HG02642 (cell line): ENCODE measurements at regions not wholly inside any gene's neighbourhood (a gene's known extent, or its start where the extent isn't known, plus 50 kb on each side); places are given as distances from the start of the nearest gene placed in this dataset.

Source experiments
- ATAC-seq: cut with Tn5 transposase; IDR thresholded peaks from one replicate; pipeline ENCODE4 v1.9.1; 2021; ENCODE audit warnings: mild to moderate bottlenecking; ENCODE audit not compliant: unreplicated experiment, poor library complexity

GRCh38 chr4:130110189-130110588 is 1014.2 kb downstream of the C4orf33 start:
- no peak for ATAC-seq

GRCh38 chr4:130110770-130111169 is 1014.8 kb downstream of the C4orf33 start:
- no peak for ATAC-seq

- ATAC-seq = no peak
These were observed 1028.1 kb downstream of the C4orf33 start for GRCh38 chr4:130124066-130124465.

GRCh38 chr4:130125467-130125866 is 1029.5 kb downstream of the C4orf33 start:
- no peak for ATAC-seq

GRCh38 chr4:130127297-130127696 is 1031.3 kb downstream of the C4orf33 start:
- no peak for ATAC-seq

GRCh38 chr4:130131536-130131935 is 1035.6 kb downstream of the C4orf33 start:
- ATAC-seq = no peak

- no peak for ATAC-seq
These were observed 1045.7 kb downstream of the C4orf33 start for GRCh38 chr4:130141651-130142050.

- ATAC-seq = no peak
These were observed 1047.7 kb downstream of the C4orf33 start for GRCh38 chr4:130143656-130144055.

GRCh38 chr4:130146773-130147172 is 1050.8 kb downstream of the C4orf33 start:
- no peak for ATAC-seq

- ATAC-seq = no peak
These were observed 1051.7 kb downstream of the C4orf33 start for GRCh38 chr4:130147641-130148040.

GRCh38 chr4:130154901-130155300 is 1058.9 kb downstream of the C4orf33 start:
- ATAC-seq = no peak

GRCh38 chr4:130163701-130164100 is 1067.7 kb downstream of the C4orf33 start:
- no peak for ATAC-seq

- ATAC-seq = no peak
These were observed 1069.4 kb downstream of the C4orf33 start for GRCh38 chr4:130165381-130165780.

GRCh38 chr4:130172156-130172555 is 1076.2 kb downstream of the C4orf33 start:
- no peak for ATAC-seq

- ATAC-seq = no peak
These were observed 1082.2 kb downstream of the C4orf33 start for GRCh38 chr4:130178106-130178505.

- ATAC-seq = no peak
These were observed 1087.1 kb downstream of the C4orf33 start for GRCh38 chr4:130183096-130183495.

- no peak for ATAC-seq
These were observed 1087.8 kb downstream of the C4orf33 start for GRCh38 chr4:130183766-130184165.

- ATAC-seq = no peak
These were observed 1089.2 kb downstream of the C4orf33 start for GRCh38 chr4:130185123-130185522.

- ATAC-seq = no peak
These were observed 1091.0 kb downstream of the C4orf33 start for GRCh38 chr4:130186931-130187330.

- no peak for ATAC-seq
These were observed 1091.6 kb downstream of the C4orf33 start for GRCh38 chr4:130187587-130187986.

- ATAC-seq = no peak
These were observed 1096.8 kb downstream of the C4orf33 start for GRCh38 chr4:130192787-130193186.

- ATAC-seq = no peak
These were observed 1102.0 kb downstream of the C4orf33 start for GRCh38 chr4:130197946-130198345.

GRCh38 chr4:130203571-130203970 is 1107.6 kb downstream of the C4orf33 start:
- ATAC-seq = no peak
